GM18502 (cell line): ENCODE measurements at regions not wholly inside any gene's neighbourhood (a gene's known extent, or its start where the extent isn't known, plus 50 kb on each side); places are given as distances from the start of the nearest gene placed in this dataset.
"Not testable (repeated sequence)": the region's sequence is repeated elsewhere in the genome, so short reads cannot be mapped to it uniquely, and the experiment has no call there.

Source experiments
- ATAC-seq: cut with Tn5 transposase; IDR thresholded peaks from one replicate; pipeline ENCODE4 v1.9.1; 2021; ENCODE audit warnings: mild to moderate bottlenecking; ENCODE audit not compliant: unreplicated experiment, poor library complexity

- not testable (repeated sequence) for ATAC-seq
Observed at GRCh38 chr2:90179591-90179990, 1488.1 kb downstream of the RPIA start.

- ATAC-seq: no peak
Observed at GRCh38 chr2:90207454-90208058, 1516.1 kb downstream of the RPIA start.

GRCh38 chr2:90209009-90209408, 1517.5 kb downstream of the RPIA start:
- no peak for ATAC-seq

GRCh38 chr2:90209806-90210205, 1518.3 kb downstream of the RPIA start:
- ATAC-seq: no peak

- not testable (repeated sequence) for ATAC-seq
Observed at GRCh38 chr2:90215880-90216279, 1524.4 kb downstream of the RPIA start.

- not testable (repeated sequence) for ATAC-seq
Observed at GRCh38 chr2:90216801-90217200, 1525.3 kb downstream of the RPIA start.

- not testable (repeated sequence) for ATAC-seq
Observed at GRCh38 chr2:90218534-90218933, 1527.1 kb downstream of the RPIA start.

GRCh38 chr2:90220623-90221299, 1529.3 kb downstream of the RPIA start:
- ATAC-seq: not testable (repeated sequence)

GRCh38 chr2:90221300-90221651, 1529.8 kb downstream of the RPIA start:
- ATAC-seq: no peak

GRCh38 chr2:90224767-90225166, 1533.3 kb downstream of the RPIA start:
- ATAC-seq: not testable (repeated sequence)

- ATAC-seq: not testable (repeated sequence)
Observed at GRCh38 chr2:90226465-90227072, 1535.1 kb downstream of the RPIA start.

- not testable (repeated sequence) for ATAC-seq
Observed at GRCh38 chr2:90231199-90231598, 1539.7 kb downstream of the RPIA start.

GRCh38 chr2:90235452-90235851, 1544.0 kb downstream of the RPIA start:
- not testable (repeated sequence) for ATAC-seq

- ATAC-seq: not testable (repeated sequence)
Observed at GRCh38 chr2:90237923-90238361, 1546.5 kb downstream of the RPIA start.

GRCh38 chr2:90238505-90239230, 1547.2 kb downstream of the RPIA start:
- ATAC-seq: not testable (repeated sequence)

- ATAC-seq: not testable (repeated sequence)
Observed at GRCh38 chr2:90239769-90240168, 1548.3 kb downstream of the RPIA start.

- not testable (repeated sequence) for ATAC-seq
Observed at GRCh38 chr2:90244902-90245765, 1553.7 kb downstream of the RPIA start.

- ATAC-seq: not testable (repeated sequence)
Observed at GRCh38 chr2:90248400-90248799, 1556.9 kb downstream of the RPIA start.

GRCh38 chr2:90250350-90250749, 1558.9 kb downstream of the RPIA start:
- ATAC-seq: not testable (repeated sequence)

GRCh38 chr2:90251576-90251975, 1560.1 kb downstream of the RPIA start:
- ATAC-seq: not testable (repeated sequence)
